Esophagus muscularis mucosa (tissue), 4 donors: ENCODE measurements at regions not wholly inside any gene's neighbourhood (a gene's known extent, or its start where the extent isn't known, plus 50 kb on each side); places are given as distances from the start of the nearest gene placed in this dataset.
A peak's percentile ranks its signal among the peaks of the same experiment; 100 is the strongest.

Experiments used
- DNase-seq: peaks from one replicate; pipeline ENCODE4 v3.0.0-alpha.2; 2017; ENCODE audit errors: extremely low spot score
- H3K27ac ChIP-seq, 4 donors: fragments of 200-600 bp; sonication (generic); replicated peaks in 1 of 4; 1 replicate in 3 of 4; 2 replicates in 1 of 4; pipeline ENCODE4 v1.5.1; 2016 to 2019; ENCODE audit warnings: mild to moderate bottlenecking in 1 of 4
- H3K27me3 ChIP-seq, 4 donors: fragments of 200-600 bp; sonication (generic); one replicate each; pipeline versions ENCODE4 v1.5.1 to v1.6.0; 2016 to 2019
- H3K36me3 ChIP-seq, 4 donors: fragments of 200-600 bp; sonication (generic); one replicate each; pipeline ENCODE4 v1.5.1; 2016 to 2019
- H3K4me1 ChIP-seq, 4 donors: fragments of 200-600 bp; sonication (generic); one replicate each; pipeline ENCODE4 v1.5.1; 2016 to 2019
- H3K4me3 ChIP-seq, 4 donors: fragments of 200-600 bp; sonication (generic); 1 replicate in 2 of 4; 2 replicates in 2 of 4; pipeline ENCODE4 v1.5.1; 2016 to 2019; ENCODE audit warnings: mild to moderate bottlenecking in 4 of 4, moderate library complexity in 1 of 4
- H3K9me3 ChIP-seq, 4 donors: fragments of 200-600 bp; sonication (generic); 1 replicate in 3 of 4; 2 replicates in 1 of 4; pipeline ENCODE4 v1.5.1; 2016 to 2019
- EP300 ChIP-seq: sonication (generic); formaldehyde crosslinking; IDR thresholded peaks from one replicate; pipeline ENCODE4 v1.6.1; 2017; ENCODE audit warnings: antibody characterized with exemption
- POLR2A ChIP-seq: fragments of 450-650 bp; IDR thresholded peaks from one replicate; pipeline ENCODE4 v1.6.1; 2017; ENCODE audit warnings: antibody characterized with exemption, moderate library complexity, mild to moderate bottlenecking, low read depth
- POLR2AphosphoS5 ChIP-seq, 2 donors: sonication (generic); formaldehyde crosslinking; IDR thresholded peaks; one replicate each; pipeline ENCODE4 v1.6.1; 2017; ENCODE audit warnings: antibody characterized with exemption in 2 of 2
- WGBS: methylation state at CpG from one replicate; pipeline ENCODE4 v1.1.5; 2018; 5-methylcytosine and 5-hydroxymethylcytosine counted together
- intact Hi-C: fragments of 100-400 bp; cut with DNase I; formaldehyde crosslinking; loops from one replicate; pipeline ENCODE4 v1.15.1; 2023
- TF ChIP-seq, protein P1 (sequence below), 3 experiments: fragments of 200-600 bp in 2 of 3; fragments of 450-650 bp in 1 of 3; sonication (generic) in 2 of 3; IDR thresholded peaks; one replicate each; pipeline ENCODE4 v1.5.1; 2017 to 2019; ENCODE audit warnings: antibody characterized with exemption in 3 of 3, mild to moderate bottlenecking in 2 of 3, moderate library complexity in 1 of 3

DNA sequence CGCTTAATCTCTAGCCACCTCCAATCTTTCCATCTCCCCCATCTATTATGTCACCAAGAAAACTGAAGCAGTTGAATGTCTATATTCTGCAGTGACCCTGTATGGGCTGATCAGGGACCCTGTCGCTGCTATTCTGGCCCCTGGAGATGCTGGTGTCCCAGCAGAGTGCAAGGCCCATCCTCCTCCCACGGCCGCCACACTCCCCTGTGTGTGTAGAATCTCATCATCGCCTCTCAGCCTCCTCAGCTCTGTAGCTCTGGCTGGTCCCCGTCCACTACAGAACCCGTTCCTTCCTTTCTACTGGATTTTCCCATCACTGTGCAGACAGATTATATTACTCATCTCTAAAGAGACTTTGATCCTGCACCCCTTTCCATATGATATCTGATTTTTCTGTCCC lies 235.8 kb upstream of the PFKP start:
- H3K27ac ChIP-seq: no peak overlapping the region
- H3K9me3 ChIP-seq: no peaks in the 10 kb centered on the region
- no peaks in the 10 kb centered on the region for H3K36me3 ChIP-seq
- peaks cover 0 to 6% (median 0%) of the 10 kb centered on the region in 4 donors for H3K27me3 ChIP-seq
- no peak for DNase-seq
- H3K4me1 ChIP-seq: peaks cover 0 to 12% (median 10%) of the 10 kb centered on the region in 4 donors
- intact Hi-C loops: no loop called here
- no peak overlapping the region for H3K4me3 ChIP-seq
- TF ChIP-seq, protein P1, sequence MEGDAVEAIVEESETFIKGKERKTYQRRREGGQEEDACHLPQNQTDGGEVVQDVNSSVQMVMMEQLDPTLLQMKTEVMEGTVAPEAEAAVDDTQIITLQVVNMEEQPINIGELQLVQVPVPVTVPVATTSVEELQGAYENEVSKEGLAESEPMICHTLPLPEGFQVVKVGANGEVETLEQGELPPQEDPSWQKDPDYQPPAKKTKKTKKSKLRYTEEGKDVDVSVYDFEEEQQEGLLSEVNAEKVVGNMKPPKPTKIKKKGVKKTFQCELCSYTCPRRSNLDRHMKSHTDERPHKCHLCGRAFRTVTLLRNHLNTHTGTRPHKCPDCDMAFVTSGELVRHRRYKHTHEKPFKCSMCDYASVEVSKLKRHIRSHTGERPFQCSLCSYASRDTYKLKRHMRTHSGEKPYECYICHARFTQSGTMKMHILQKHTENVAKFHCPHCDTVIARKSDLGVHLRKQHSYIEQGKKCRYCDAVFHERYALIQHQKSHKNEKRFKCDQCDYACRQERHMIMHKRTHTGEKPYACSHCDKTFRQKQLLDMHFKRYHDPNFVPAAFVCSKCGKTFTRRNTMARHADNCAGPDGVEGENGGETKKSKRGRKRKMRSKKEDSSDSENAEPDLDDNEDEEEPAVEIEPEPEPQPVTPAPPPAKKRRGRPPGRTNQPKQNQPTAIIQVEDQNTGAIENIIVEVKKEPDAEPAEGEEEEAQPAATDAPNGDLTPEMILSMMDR (IDR thresholded peaks at IDR 0.05): no peak
- WGBS: 89% methylated on average over 7 of the region's 7 CpGs

DNA sequence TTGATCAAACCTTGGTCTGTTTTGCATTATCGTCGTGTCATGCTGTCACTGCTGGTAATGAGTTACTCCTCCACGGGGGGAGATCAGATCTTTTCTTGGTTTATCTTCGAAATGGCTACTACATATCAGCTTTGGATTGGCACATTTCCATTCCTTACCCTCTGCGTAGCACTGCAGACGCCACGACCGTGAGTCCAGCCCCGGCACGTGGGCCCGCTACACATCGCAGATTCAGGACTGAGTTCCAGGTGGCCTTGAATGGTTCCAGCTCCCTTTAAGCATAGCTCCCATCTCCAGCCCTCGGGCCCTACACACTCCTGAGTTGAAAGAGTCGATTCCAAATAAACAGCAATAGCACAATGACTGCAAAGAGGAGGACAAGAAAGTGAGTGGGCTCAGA lies 238.6 kb upstream of the PFKP start:
- peaks cover 0 to 4% (median 3%) of the 10 kb centered on the region in 4 donors for H3K4me1 ChIP-seq
- H3K4me3 ChIP-seq: no peak overlapping the region
- intact Hi-C loops: no loop called here
- peaks cover 0 to 6% (median 0%) of the 10 kb centered on the region in 4 donors for H3K27me3 ChIP-seq
- no peaks in the 10 kb centered on the region for H3K36me3 ChIP-seq
- H3K27ac ChIP-seq: no peak overlapping the region
- TF ChIP-seq EP300 (no peak), POLR2AphosphoS5 (IDR thresholded peaks at IDR 0.05) (no peak), POLR2A (no peak)
- TF ChIP-seq, protein P1 (IDR thresholded peaks at IDR 0.05): no peak
- no peak for DNase-seq
- 84% methylated on average over 14 of the region's 14 CpGs for WGBS
- no peaks in the 10 kb centered on the region for H3K9me3 ChIP-seq

DNA sequence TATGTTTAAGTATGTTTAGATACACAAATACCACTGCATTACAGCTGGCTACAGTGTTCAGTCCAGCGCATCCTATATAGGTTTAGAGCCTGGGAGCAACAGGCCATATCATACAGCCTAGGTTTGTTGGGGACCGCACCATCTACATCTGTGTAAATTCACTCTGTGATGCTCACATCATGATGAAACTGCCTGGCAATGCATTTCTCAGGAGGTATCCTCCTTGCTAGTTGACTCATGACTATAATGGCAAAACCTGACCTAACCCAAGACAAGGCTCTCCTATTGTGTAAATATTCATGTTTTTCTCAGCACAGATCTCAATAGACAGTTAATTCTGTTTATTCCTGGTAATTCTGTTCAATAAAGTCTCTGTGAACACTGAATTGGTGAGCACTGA lies 240.7 kb upstream of the PFKP start:
- H3K4me1 ChIP-seq: no peaks in the 10 kb centered on the region
- intact Hi-C loops: no loop called here
- TF ChIP-seq POLR2A (no peak), EP300 (no peak), POLR2AphosphoS5 (IDR thresholded peaks at IDR 0.05) (no peak)
- TF ChIP-seq, protein P1 (IDR thresholded peaks at IDR 0.05): no peak
- no peaks in the 10 kb centered on the region for H3K9me3 ChIP-seq
- H3K36me3 ChIP-seq: no peaks in the 10 kb centered on the region
- WGBS: 48% methylated on average over 2 of the region's 2 CpGs
- no peak overlapping the region for H3K27ac ChIP-seq
- H3K4me3 ChIP-seq: no peak overlapping the region
- DNase-seq: no peak
- peaks cover 0 to 6% (median 0%) of the 10 kb centered on the region in 4 donors for H3K27me3 ChIP-seq

DNA sequence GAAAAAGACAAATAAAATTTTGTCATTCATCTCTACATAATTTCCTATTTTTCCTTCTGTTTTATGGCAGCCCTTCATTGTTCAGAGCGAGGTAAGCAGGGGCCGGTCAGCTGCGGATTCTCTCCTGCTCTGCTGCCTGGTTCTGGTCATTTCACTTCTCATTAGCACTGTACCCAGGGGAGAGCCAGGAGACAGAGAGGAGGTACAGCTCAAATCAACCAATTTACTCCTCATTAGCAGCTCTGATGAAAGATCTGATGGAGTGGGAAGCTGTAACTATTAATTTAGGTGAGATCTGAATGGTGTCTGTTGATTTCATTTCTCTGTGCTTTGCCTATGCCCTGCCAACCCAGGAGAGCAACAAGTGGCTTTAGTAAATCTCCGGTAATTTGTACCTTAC lies 241.5 kb upstream of the PFKP start:
- Histone ChIP-seq H3K9me3 (no peaks in the 10 kb centered on the region), H3K4me1 (no peaks in the 10 kb centered on the region), H3K4me3 (no peak overlapping the region), H3K27ac (no peak overlapping the region), H3K27me3 (peaks cover 0 to 6% (median 0%) of the 10 kb centered on the region in 4 donors), H3K36me3 (no peaks in the 10 kb centered on the region)
- WGBS: 90% methylated on average over 4 of the region's 4 CpGs
- intact Hi-C loops: no loop called here
- no peak for DNase-seq
- no peak for TF ChIP-seq EP300
- TF ChIP-seq POLR2AphosphoS5 (IDR thresholded peaks at IDR 0.05): no peak
- TF ChIP-seq, protein P1 (IDR thresholded peaks at IDR 0.05): no peak
- no peak for TF ChIP-seq POLR2A

DNA sequence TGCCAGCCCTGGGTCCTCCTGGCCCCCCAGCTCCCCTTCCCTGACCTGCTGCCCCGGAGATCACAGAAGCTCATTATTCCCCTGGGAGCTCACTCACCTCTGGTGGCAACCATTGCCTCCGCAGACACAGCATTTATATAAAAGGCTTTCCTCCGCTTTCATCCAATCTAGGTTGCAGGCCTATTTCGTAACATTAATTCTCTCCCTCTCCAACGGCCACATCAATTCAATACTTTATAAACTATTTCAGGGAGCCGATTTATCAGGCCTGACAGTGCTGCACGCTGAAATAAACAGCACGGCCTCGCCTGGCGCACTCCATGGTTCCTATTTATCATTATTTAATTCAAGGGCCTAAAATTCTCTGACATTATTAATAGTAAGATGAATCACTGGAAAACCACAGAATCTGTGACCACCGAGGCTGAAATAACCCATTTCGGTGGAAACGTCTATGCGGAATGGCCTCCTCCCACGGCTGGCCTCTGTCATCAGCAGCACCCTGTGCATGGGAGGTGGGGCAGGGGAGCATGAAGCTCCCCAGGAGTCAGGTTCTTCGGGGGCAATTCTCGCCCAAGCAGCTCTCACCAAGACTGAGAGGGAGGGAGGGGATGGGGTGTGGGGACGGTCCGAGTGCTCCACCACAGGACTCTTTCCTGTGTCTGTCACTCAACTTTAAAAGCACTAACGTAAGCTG lies 249.3 kb upstream of the PFKP start:
- no peak for TF ChIP-seq POLR2A
- no peak for TF ChIP-seq EP300
- TF ChIP-seq POLR2AphosphoS5 (IDR thresholded peaks at IDR 0.05): no peak
- TF ChIP-seq, protein P1 (IDR thresholded peaks at IDR 0.05): no peak
- Histone ChIP-seq H3K36me3 (no peaks in the 10 kb centered on the region), H3K27me3 (no peaks in the 10 kb centered on the region), H3K4me1 (peaks cover 0 to 24% (median 17%) of the 10 kb centered on the region in 4 donors), H3K4me3 (peak overlapping the region in 3 of 4 donors; percentile 1 to 16 (median 5)), H3K27ac (peak overlapping the region in 2 of 4 donors; percentile 40 to 45), H3K9me3 (no peaks in the 10 kb centered on the region)
- intact Hi-C loops: no loop called here
- WGBS: 34% methylated on average over 19 of the region's 20 CpGs
- no peak for DNase-seq
